Ovary (tissue), 7 donors: ENCODE measurements at regions not wholly inside any gene's neighbourhood (a gene's known extent, or its start where the extent isn't known, plus 50 kb on each side); places are given as distances from the start of the nearest gene placed in this dataset.

Experiments
- DNase-seq, 5 donors: peaks; one replicate each; pipeline ENCODE4 v3.0.0-alpha.2; 2019 to 2020
- H3K27ac ChIP-seq, 2 donors: fragments of 200-600 bp; one replicate each; pipeline versions ENCODE4 v1.5.1 to v1.8.0; 2019 to 2022
- H3K27me3 ChIP-seq: fragments of 200-600 bp; one replicate; pipeline ENCODE4 v1.8.0; 2022
- H3K36me3 ChIP-seq: fragments of 200-600 bp; sonication (generic); one replicate; pipeline ENCODE4 v1.5.1; 2019
- H3K4me1 ChIP-seq: one replicate; pipeline ENCODE4 v1.8.1; 2013; ENCODE audit warnings: mild to moderate bottlenecking, moderate library complexity; ENCODE audit not compliant: insufficient read depth
- H3K4me3 ChIP-seq: fragments of 200-600 bp; sonication (generic); one replicate; pipeline ENCODE4 v1.5.1; 2017
- H3K9me3 ChIP-seq, 2 donors: fragments of 200-600 bp in 1 of 2; sonication (generic) in 1 of 2; one replicate each; pipeline versions ENCODE4 v1.5.1 to v1.8.1; 2013 to 2019; ENCODE audit warnings: mild to moderate bottlenecking in 1 of 2, moderate library complexity in 1 of 2
- CTCF ChIP-seq, 3 donors: fragments of 450-650 bp in 2 of 3; fragments of 200-600 bp in 1 of 3; IDR thresholded peaks; one replicate each; pipeline versions ENCODE4 v1.5.1 to v1.8.0; 2016 to 2022; ENCODE audit warnings: antibody characterized with exemption in 3 of 3, mild to moderate bottlenecking in 1 of 3
- EP300 ChIP-seq: sonication (generic); formaldehyde crosslinking; IDR thresholded peaks from one replicate; pipeline ENCODE4 v1.6.1; 2017; ENCODE audit warnings: antibody characterized with exemption
- POLR2A ChIP-seq: fragments of 450-650 bp; IDR thresholded peaks from one replicate; pipeline ENCODE4 v1.6.1; 2017; ENCODE audit warnings: antibody characterized with exemption, mild to moderate bottlenecking, moderate library complexity
- WGBS, 3 donors: extraction: QIAGEN DNeasy Blood & Tissue Kit in 1 of 3; methylation state at CpG; one replicate each; pipeline versions ENCODE4 v1.1.5 to v1.1.7; 2013 to 2017; 5-methylcytosine and 5-hydroxymethylcytosine counted together
- intact Hi-C, 4 donors: fragments of 100-400 bp; cut with DNase I; formaldehyde crosslinking; loops; one replicate each; pipeline versions ENCODE4 v1.11.0 to v1.15.1; 2022 to 2023
- donor health status: DM: no; HTN: no; CAD: no; lungs with moderate emphysema.
- donor health status: DM: no; HTN: no; CAD: no.
- donor health status: Bipolar disorder and iron deficiency.
- donor health status: DM: no; HTN: no; CAD: no.
- donor health status: DM: yes; HTN: yes; CAD: no.

GRCh38 chr4:104890598-104891275 is 255.9 kb upstream of the TET2 start:
- WGBS, 3 donors = 58 to 68% (median 66%) methylated on average over 2 of the region's 2 CpGs
- DNase-seq = no peak

GRCh38 chr4:104896660-104897645 is 249.7 kb upstream of the TET2 start:
- 31 to 38% (median 32%) methylated on average over 2 of the region's 2 CpGs for WGBS, 3 donors
- H3K9me3 ChIP-seq = no peaks in the 10 kb centered on the region
- no peaks in the 10 kb centered on the region for H3K4me1 ChIP-seq
- H3K27ac ChIP-seq = no peak overlapping the region
- DNase-seq = no peak
- no peak for TF ChIP-seq EP300
- TF ChIP-seq POLR2A = no peak
- no peak for TF ChIP-seq CTCF (IDR thresholded peaks at IDR 0.05)
- no peaks in the 10 kb centered on the region for H3K27me3 ChIP-seq
- no peak overlapping the region for H3K4me3 ChIP-seq
- intact Hi-C loops = no loop called here
- no peaks in the 10 kb centered on the region for H3K36me3 ChIP-seq

More at GRCh38 chr4:104890598-104891275, 255.9 kb upstream of the TET2 start:
- H3K4me1 ChIP-seq = no peaks in the 10 kb centered on the region
- H3K36me3 ChIP-seq = no peaks in the 10 kb centered on the region
- H3K9me3 ChIP-seq = no peaks in the 10 kb centered on the region
- TF ChIP-seq POLR2A = no peak
- TF ChIP-seq EP300 = no peak
- no peak for TF ChIP-seq CTCF (IDR thresholded peaks at IDR 0.05)
- no peak overlapping the region for H3K4me3 ChIP-seq
- no peak overlapping the region for H3K27ac ChIP-seq
- intact Hi-C loops = no loop called here
- no peaks in the 10 kb centered on the region for H3K27me3 ChIP-seq

- intact Hi-C loops = no loop called here
- no peak for DNase-seq
- WGBS, 3 donors = 87 to 90% (median 90%) methylated on average over 4 of the region's 4 CpGs
These were observed 246.8 kb upstream of the TET2 start for GRCh38 chr4:104899863-104900262.

More at GRCh38 chr4:104899863-104900262, 246.8 kb upstream of the TET2 start:
- no peak overlapping the region for H3K4me3 ChIP-seq
- no peaks in the 10 kb centered on the region for H3K27me3 ChIP-seq
- no peaks in the 10 kb centered on the region for H3K9me3 ChIP-seq
- no peaks in the 10 kb centered on the region for H3K36me3 ChIP-seq
- no peak overlapping the region for H3K27ac ChIP-seq
- no peaks in the 10 kb centered on the region for H3K4me1 ChIP-seq
- TF ChIP-seq EP300 = no peak
- TF ChIP-seq POLR2A = no peak
- no peak for TF ChIP-seq CTCF (IDR thresholded peaks at IDR 0.05)
